ENCODE measurements at regions not wholly inside any gene's neighbourhood (a gene's known extent, or its start where the extent isn't known, plus 50 kb on each side); places are given as distances from the start of the nearest gene placed in this dataset.

- TF ChIP-seq SIN3A (IDR thresholded peaks at IDR 0.05; ENCODE audit: borderline replicate concordance, insufficient read depth, low read length) (no peak), POLR2AphosphoS5 (IDR thresholded peaks at IDR 0.05; ENCODE audit: low read depth, low read length) (no peak), FOXP2 (optimal IDR thresholded peaks at IDR 0.05; ENCODE audit: borderline replicate concordance, extremely low read depth, extremely low read length, insufficient read depth) (no peak), TAF1 (IDR thresholded peaks at IDR 0.05; ENCODE audit: borderline replicate concordance, insufficient read depth, low read length) (no peak)
These were observed 583.2 kb downstream of the EPHA3 start for GRCh38 chr3:89690646-89691045.

- TF ChIP-seq FOXP2 (optimal IDR thresholded peaks at IDR 0.05; ENCODE audit: borderline replicate concordance, extremely low read depth, extremely low read length, insufficient read depth) (no peak), REST (IDR thresholded peaks at IDR 0.05; ENCODE audit: insufficient read depth in 1 of 2, low read depth in 2 of 2, low read length in 2 of 2) (no peak), TAF1 (IDR thresholded peaks at IDR 0.05; ENCODE audit: borderline replicate concordance, insufficient read depth, low read length) (no peak), POLR2AphosphoS5 (IDR thresholded peaks at IDR 0.05; ENCODE audit: low read depth, low read length) (no peak)
These were observed 585.2 kb downstream of the EPHA3 start for GRCh38 chr3:89692601-89693000.

GRCh38 chr3:89697321-89697916, 590.0 kb downstream of the EPHA3 start:
- TF ChIP-seq FOXP2 (optimal IDR thresholded peaks at IDR 0.05; ENCODE audit: borderline replicate concordance, extremely low read depth, extremely low read length, insufficient read depth), result no peak
- TF ChIP-seq POLR2AphosphoS5 (IDR thresholded peaks at IDR 0.05; ENCODE audit: low read depth, low read length), result 0 out of 2 replicates have a peak, but pooled peaks have one; percentile 26
- no peak for TF ChIP-seq REST (IDR thresholded peaks at IDR 0.05; ENCODE audit: insufficient read depth in 1 of 2, low read depth in 2 of 2, low read length in 2 of 2)
- no peak for TF ChIP-seq SIN3A (IDR thresholded peaks at IDR 0.05; ENCODE audit: borderline replicate concordance, insufficient read depth, low read length)

- no peak for TF ChIP-seq REST (IDR thresholded peaks at IDR 0.05; ENCODE audit: insufficient read depth in 1 of 2, low read depth in 2 of 2, low read length in 2 of 2)
- TF ChIP-seq POLR2AphosphoS5 (IDR thresholded peaks at IDR 0.05; ENCODE audit: low read depth, low read length), result no peak
- TF ChIP-seq FOXP2 (optimal IDR thresholded peaks at IDR 0.05; ENCODE audit: borderline replicate concordance, extremely low read depth, extremely low read length, insufficient read depth), result no peak
- no peak for TF ChIP-seq TAF1 (IDR thresholded peaks at IDR 0.05; ENCODE audit: borderline replicate concordance, insufficient read depth, low read length)
- no peak for TF ChIP-seq SIN3A (IDR thresholded peaks at IDR 0.05; ENCODE audit: borderline replicate concordance, insufficient read depth, low read length)
These were observed 590.9 kb downstream of the EPHA3 start for GRCh38 chr3:89698208-89698830.

- TF ChIP-seq POLR2AphosphoS5 (IDR thresholded peaks at IDR 0.05; ENCODE audit: low read depth, low read length), result 0 out of 2 replicates have a peak, but pooled peaks have one; percentile 43
- 0 out of 2 replicates have a peak, but pooled peaks have one; percentile 26 for TF ChIP-seq TAF1 (IDR thresholded peaks at IDR 0.05; ENCODE audit: borderline replicate concordance, insufficient read depth, low read length)
- no peak for TF ChIP-seq SIN3A (IDR thresholded peaks at IDR 0.05; ENCODE audit: borderline replicate concordance, insufficient read depth, low read length)
These were observed 591.8 kb downstream of the EPHA3 start for GRCh38 chr3:89699229-89699628.

- TF ChIP-seq REST (IDR thresholded peaks at IDR 0.05; ENCODE audit: insufficient read depth in 1 of 2, low read depth in 2 of 2, low read length in 2 of 2) (no peak), SIN3A (IDR thresholded peaks at IDR 0.05; ENCODE audit: borderline replicate concordance, insufficient read depth, low read length) (no peak), TAF1 (IDR thresholded peaks at IDR 0.05; ENCODE audit: borderline replicate concordance, insufficient read depth, low read length) (no peak), FOXP2 (optimal IDR thresholded peaks at IDR 0.05; ENCODE audit: borderline replicate concordance, extremely low read depth, extremely low read length, insufficient read depth) (no peak), POLR2AphosphoS5 (IDR thresholded peaks at IDR 0.05; ENCODE audit: low read depth, low read length) (no peak)
These were observed 592.4 kb downstream of the EPHA3 start for GRCh38 chr3:89699771-89700170.
